GM10248 (cell line): ENCODE measurements at regions not wholly inside any gene's neighbourhood (a gene's known extent, or its start where the extent isn't known, plus 50 kb on each side); places are given as distances from the start of the nearest gene placed in this dataset.

ENCODE experiments used
- CTCF ChIA-PET: fragments of 300-600 bp; sonication (Branson Sonifier 250); formaldehyde crosslinking; extraction: SDS; loops from one replicate; lab custom pipeline; 2021; ENCODE audit warnings: antibody characterized with exemption; lab: Yijun Ruan, JAX
- POLR2A ChIA-PET: fragments of 350-650 bp; sonication (Branson Sonifier 250); formaldehyde crosslinking; extraction: SDS; loops from one replicate; lab custom pipeline; 2020; ENCODE audit warnings: antibody characterized with exemption; lab: Yijun Ruan, JAX
- DNase-seq: peaks from one replicate; pipeline ENCODE4 v3.0.0; 2012; ENCODE audit errors: extremely low spot score
- CTCF ChIP-seq: IDR thresholded peaks from 2 replicates; pipeline ENCODE4 v1.5.1; 2012; ENCODE audit warnings: mild to moderate bottlenecking, low read depth; ENCODE audit errors: extremely low read depth, missing control alignments, control extremely low read depth

- no peak for TF ChIP-seq CTCF
- no peak for DNase-seq
- CTCF ChIA-PET: no interaction called here
- POLR2A ChIA-PET: no interaction called here
Measured at GRCh38 chr20:54708229-54708628, 232.8 kb downstream of the DOK5 start.

GRCh38 chr20:54707801-54708200, 232.4 kb downstream of the DOK5 start:
- no peak for TF ChIP-seq CTCF
- POLR2A ChIA-PET: no interaction called here
- no peak for DNase-seq
- CTCF ChIA-PET: no interaction called here

GRCh38 chr20:54706581-54706980, 231.2 kb downstream of the DOK5 start:
- no peak for TF ChIP-seq CTCF
- no peak for DNase-seq
- ChIA-PET CTCF (no interaction called here), POLR2A (no interaction called here)

- ChIA-PET CTCF (no interaction called here), POLR2A (no interaction called here)
- DNase-seq: no peak
- TF ChIP-seq CTCF: no peak
Measured at GRCh38 chr20:54704032-54704635, 228.7 kb downstream of the DOK5 start.
